HG02610 (cell line): ENCODE measurements at regions not wholly inside any gene's neighbourhood (a gene's known extent, or its start where the extent isn't known, plus 50 kb on each side); places are given as distances from the start of the nearest gene placed in this dataset.
"Not testable (repeated sequence)": the region's sequence is repeated elsewhere in the genome, so short reads cannot be mapped to it uniquely, and the experiment has no call there.

ENCODE experiments used
- ATAC-seq: cut with Tn5 transposase; IDR thresholded peaks from one replicate; pipeline ENCODE4 v1.9.1; 2021; ENCODE audit warnings: mild to moderate bottlenecking, moderate library complexity; ENCODE audit not compliant: unreplicated experiment

- ATAC-seq = no peak
These were observed 109.9 kb downstream of the RIN2 start for GRCh38 chr20:19867940-19868371.

- ATAC-seq = no peak
These were observed 110.4 kb downstream of the RIN2 start for GRCh38 chr20:19868441-19868840.

- ATAC-seq = no peak
These were observed 113.9 kb downstream of the RIN2 start for GRCh38 chr20:19872001-19872400.

GRCh38 chr20:19874040-19874727 lies 116.1 kb downstream of the RIN2 start:
- no peak for ATAC-seq

DNA sequence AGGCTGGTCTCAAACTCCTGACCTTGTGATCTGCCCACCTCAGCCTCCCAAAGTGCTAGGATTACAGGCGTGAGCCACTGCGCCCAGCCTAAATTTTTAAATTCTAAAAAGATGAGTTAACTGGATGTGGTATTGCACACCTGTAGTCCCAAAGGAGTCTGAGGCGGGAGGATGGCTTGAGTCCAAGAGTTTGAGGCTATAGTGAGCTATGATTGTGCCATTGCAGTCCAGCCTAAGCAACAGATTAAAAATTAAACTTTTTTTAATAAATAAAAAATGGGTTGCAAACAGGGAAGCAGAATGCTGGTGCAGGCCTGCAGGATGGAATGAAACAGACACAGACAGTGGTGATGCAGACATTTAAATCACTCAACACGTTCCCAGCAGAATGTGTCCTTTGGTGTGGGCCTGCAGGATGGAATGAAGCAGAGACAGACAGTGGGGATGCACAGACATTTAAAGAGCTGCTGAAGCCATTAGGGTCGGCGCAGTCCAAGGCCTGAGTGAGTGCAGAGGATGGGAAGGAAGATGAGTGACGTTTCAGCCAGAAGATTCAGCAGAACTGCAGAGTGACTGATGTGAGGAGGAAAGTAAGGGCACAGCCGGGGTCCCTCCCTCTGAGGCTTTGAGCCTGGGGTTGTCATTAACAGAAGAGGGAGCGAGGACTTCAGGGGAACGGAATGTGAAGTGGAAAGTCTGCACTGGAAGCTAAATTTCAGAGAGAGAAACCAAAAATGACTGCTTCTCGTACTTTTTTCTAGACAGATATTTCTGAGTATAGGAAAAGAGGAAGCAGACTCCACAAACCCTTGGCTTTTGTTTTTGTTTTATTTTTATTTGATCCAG lies 117.5 kb downstream of the RIN2 start:
- no peak for ATAC-seq

GRCh38 chr20:19876828-19877460 lies 118.9 kb downstream of the RIN2 start:
- no peak for ATAC-seq

GRCh38 chr20:19879874-19880255 lies 121.8 kb downstream of the RIN2 start:
- not testable (repeated sequence) for ATAC-seq

- no peak for ATAC-seq
These were observed 122.4 kb downstream of the RIN2 start for GRCh38 chr20:19880256-19881079.

- no peak for ATAC-seq
These were observed 123.2 kb downstream of the RIN2 start for GRCh38 chr20:19881080-19881840.

DNA sequence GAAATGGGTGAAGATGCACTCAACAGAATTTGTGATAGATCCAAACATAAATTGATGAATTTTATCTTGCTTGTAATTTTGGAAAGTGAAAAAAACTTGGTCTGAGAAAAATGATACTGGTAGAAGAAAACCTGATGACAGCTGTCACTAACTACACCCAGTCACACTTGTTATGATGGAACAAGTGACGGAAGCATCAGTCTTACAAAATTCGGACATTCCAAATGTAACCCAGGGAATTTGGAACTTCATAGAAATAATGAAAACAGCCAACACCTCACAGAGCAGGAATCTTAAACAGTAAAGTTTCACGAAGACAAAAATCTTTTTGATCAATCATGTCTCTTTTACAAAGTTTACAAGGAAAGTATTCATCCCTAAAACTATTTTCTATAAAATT lies 123.9 kb downstream of the RIN2 start:
- no peak for ATAC-seq

DNA sequence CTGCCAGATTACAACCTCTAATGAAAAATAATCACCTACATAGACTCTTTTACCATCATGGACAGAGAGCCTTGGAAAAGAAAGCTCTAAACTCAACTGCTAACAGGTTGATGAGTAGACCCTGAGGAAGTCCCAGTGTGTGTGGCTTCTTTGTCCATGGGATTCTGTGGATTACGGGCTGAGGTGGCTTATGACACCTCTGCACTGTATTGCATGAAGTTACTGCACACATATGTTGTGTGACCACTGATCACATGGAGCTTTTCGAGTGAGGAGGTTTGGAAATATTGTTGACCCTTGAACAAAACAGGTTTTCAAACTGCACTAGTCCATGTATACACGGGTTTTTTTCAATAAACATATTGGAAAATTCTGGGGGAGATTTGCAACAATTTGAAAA lies 124.4 kb downstream of the RIN2 start:
- no peak for ATAC-seq

DNA sequence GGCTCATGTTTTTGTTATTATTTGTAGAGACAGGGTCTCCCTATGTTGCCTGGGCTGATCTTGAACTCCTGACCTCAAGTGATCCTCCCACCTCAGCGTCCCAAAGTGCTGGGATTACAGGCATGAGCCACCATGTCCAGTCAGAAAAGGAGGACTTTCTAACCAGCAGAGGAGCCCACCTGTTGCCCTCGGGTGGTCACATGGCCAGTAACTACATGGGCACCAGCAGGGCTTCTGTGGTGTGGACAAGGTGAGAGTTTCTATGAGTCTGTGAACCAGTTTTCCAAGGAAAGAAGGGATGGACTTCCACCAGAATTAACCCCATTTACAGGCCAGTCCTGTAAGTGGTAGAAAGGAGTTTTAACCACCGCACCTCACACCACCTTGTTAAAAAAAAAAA lies 125.4 kb downstream of the RIN2 start:
- ATAC-seq = no peak

DNA sequence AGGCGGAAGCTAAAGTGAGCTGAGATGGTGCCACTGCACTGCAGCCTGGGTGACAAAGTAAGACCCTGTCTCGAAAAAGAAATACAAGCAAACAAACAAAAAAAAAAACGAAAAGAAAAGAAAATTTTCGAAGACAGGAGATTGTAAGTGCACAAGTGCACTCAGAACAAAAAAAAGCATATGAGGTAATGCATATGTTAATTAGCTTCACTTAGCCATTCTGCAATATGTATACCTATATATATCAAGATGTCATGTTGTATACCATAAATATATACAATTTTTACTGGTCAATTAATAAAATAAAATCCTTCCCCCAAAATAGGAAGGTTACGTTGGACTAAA lies 127.5 kb downstream of the RIN2 start:
- no peak for ATAC-seq

- no peak for ATAC-seq
These were observed 128.0 kb downstream of the RIN2 start for GRCh38 chr20:19885939-19886660.

DNA sequence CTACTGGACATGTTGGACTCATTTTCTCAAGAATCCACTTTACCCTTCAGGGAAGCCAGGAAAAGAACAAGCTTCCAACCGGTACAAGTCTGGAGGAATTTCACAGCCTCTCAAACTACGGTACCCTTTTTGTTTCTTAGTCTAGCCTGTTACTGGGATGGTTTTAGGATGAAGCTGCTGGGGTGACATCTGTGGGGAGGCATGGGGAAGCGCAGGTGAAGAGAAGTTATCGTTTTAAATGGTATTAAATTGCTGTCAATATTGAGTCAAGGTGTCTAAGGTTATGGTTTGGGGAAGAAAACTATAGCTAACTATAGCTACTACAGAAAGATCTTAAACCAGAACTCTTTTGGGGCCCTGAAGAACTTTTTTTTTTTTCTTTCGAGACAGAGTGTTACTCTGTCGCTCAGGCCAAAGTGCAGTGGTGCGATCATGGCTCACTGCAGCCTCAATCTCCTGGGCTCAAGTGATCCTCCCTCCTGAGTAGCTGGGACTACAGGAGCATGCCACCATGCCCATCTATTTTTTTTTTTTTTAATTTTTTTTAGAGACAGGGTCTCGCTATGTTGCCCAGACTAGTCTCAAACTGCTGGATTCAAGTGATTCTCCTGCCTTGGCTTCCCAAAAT lies 128.7 kb downstream of the RIN2 start:
- ATAC-seq = no peak

- ATAC-seq = no peak
These were observed 129.4 kb upstream of the NAA20 start for GRCh38 chr20:19887556-19888268.

- no peak for ATAC-seq
These were observed 128.9 kb upstream of the NAA20 start for GRCh38 chr20:19888269-19888671.
